Lung (tissue), 11 donors: ENCODE measurements at regions not wholly inside any gene's neighbourhood (a gene's known extent, or its start where the extent isn't known, plus 50 kb on each side); places are given as distances from the start of the nearest gene placed in this dataset.

Experiments
- ATAC-seq: fragments of 200-7000 bp; cut with Tn5 transposase; one replicate; pipeline ENCODE4 v1.9.1; 2020; ENCODE audit warnings: moderate number of reproducible peaks; ENCODE audit not compliant: insufficient read depth, low FRiP score
- DNase-seq, 3 donors: peaks; one replicate each; pipeline ENCODE4 v3.0.0-alpha.2; 2013 to 2017
- H3K27ac ChIP-seq, 2 donors: one replicate each; pipeline ENCODE4 v1.5.1; 2013; ENCODE audit warnings: mild to moderate bottlenecking in 2 of 2, moderate library complexity in 2 of 2, control low read depth in 1 of 2, inconsistent platforms in 1 of 2, low read depth in 1 of 2, low read length in 1 of 2
- H3K27me3 ChIP-seq, 3 donors: one replicate each; pipeline ENCODE4 v1.5.1; 2013; ENCODE audit warnings: low read length in 2 of 3; ENCODE audit not compliant: control insufficient read depth in 3 of 3, insufficient read depth in 3 of 3
- H3K36me3 ChIP-seq, 4 donors: one replicate each; pipeline ENCODE4 v1.5.1; 2013; ENCODE audit warnings: low read length in 4 of 4, mild to moderate bottlenecking in 1 of 4, moderate library complexity in 1 of 4; ENCODE audit not compliant: control insufficient read depth in 4 of 4, insufficient read depth in 4 of 4
- H3K4me1 ChIP-seq, 5 donors: one replicate each; pipeline ENCODE4 v1.5.1; 2013; ENCODE audit warnings: low read length in 5 of 5, mild to moderate bottlenecking in 2 of 5, moderate library complexity in 1 of 5; ENCODE audit not compliant: control insufficient read depth in 5 of 5, insufficient read depth in 5 of 5
- H3K4me3 ChIP-seq: one replicate; pipeline ENCODE4 v1.5.1; 2013; ENCODE audit warnings: mild to moderate bottlenecking, control low read depth, moderate library complexity
- H3K9ac ChIP-seq, 2 donors: one replicate each; pipeline ENCODE4 v1.5.1; 2013; ENCODE audit warnings: low read length in 2 of 2, control low read depth in 1 of 2; ENCODE audit not compliant: insufficient read depth in 1 of 2
- H3K9me3 ChIP-seq, 4 donors: one replicate each; pipeline ENCODE4 v1.5.1; 2013; ENCODE audit warnings: low read length in 3 of 4, mild to moderate bottlenecking in 1 of 4, moderate library complexity in 1 of 4; ENCODE audit not compliant: control insufficient read depth in 4 of 4, insufficient read depth in 3 of 4
- CTCF ChIP-seq: IDR thresholded peaks from 2 replicates; pipeline ENCODE4 v1.5.1; 2012; ENCODE audit warnings: mild to moderate bottlenecking; ENCODE audit errors: control extremely low read depth, extremely low read depth
- WGBS, 2 donors: extraction: QIAGEN DNeasy Blood & Tissue Kit; methylation state at CpG; one replicate each; pipeline ENCODE4 v1.1.7; 2013; 5-methylcytosine and 5-hydroxymethylcytosine counted together
- donor health status: control.
- donor health status: control.
- donor health status: Bipolar disorder and iron deficiency.
- donor health status: healthy.
- donor health status: DM: yes; HTN: yes; CAD: no.

DNA sequence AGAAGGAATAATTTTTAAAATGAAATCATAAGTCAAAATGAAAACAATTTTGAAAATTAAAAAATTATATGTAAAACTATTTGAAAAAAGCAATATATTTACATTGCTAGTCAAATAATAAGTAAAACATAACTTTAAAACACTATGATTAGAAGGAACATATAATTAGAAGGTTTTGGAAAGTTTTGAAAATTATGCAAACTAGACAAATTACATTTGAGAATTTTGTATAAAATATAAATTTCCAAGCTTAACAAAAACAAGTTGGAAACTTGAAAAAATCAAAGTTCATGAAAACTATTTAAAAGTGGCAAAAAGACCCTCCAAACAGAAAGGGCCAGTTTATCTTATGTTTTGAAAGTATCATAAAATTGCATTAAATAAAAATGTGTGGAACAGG is 67.6 kb upstream of the TLL1 start:
- H3K27ac ChIP-seq, result no peak overlapping the region
- no peaks in the 10 kb centered on the region for H3K27me3 ChIP-seq

GRCh38 chr4:165806613-165807012 is 66.4 kb upstream of the TLL1 start:
- TF ChIP-seq CTCF, result no peak
- ATAC-seq, result no peak
- H3K9me3 ChIP-seq, result no peaks in the 10 kb centered on the region

More for the DNA sequence above, 67.6 kb upstream of the TLL1 start:
- no peak for DNase-seq
- H3K4me3 ChIP-seq, result no peak overlapping the region
- TF ChIP-seq CTCF, result no peak
- no peak for ATAC-seq
- no peaks in the 10 kb centered on the region for H3K36me3 ChIP-seq
- no peak overlapping the region for H3K9ac ChIP-seq
- no peaks in the 10 kb centered on the region for H3K9me3 ChIP-seq
- no peaks in the 10 kb centered on the region for H3K4me1 ChIP-seq

DNA sequence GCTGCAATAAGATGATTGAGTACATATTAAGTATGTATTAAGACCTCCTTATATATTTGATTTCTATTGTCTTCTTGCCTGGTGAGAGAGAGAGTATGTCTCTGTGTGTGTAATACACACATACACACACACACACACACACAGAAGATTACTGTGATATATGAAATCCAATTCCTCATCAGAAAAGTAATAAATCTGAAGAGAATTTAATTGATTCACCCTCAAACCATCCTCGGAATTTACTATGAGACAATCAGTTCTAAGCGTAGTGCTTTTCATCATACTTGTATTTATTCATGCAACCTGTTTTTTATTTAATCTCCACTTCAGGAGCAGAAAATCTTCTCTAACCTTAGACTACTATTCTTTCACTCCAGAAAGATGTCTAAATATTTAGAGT is 62.3 kb upstream of the TLL1 start:
- no peak overlapping the region for H3K4me3 ChIP-seq
- DNase-seq, result no peak
- WGBS, 2 donors, result 82 to 90% methylated on average over 2 of the region's 2 CpGs

More at GRCh38 chr4:165806613-165807012, 66.4 kb upstream of the TLL1 start:
- no peaks in the 10 kb centered on the region for H3K27me3 ChIP-seq
- DNase-seq, result no peak
- no peaks in the 10 kb centered on the region for H3K36me3 ChIP-seq
- no peak overlapping the region for H3K27ac ChIP-seq
- no peaks in the 10 kb centered on the region for H3K4me1 ChIP-seq
- H3K4me3 ChIP-seq, result no peak overlapping the region
- H3K9ac ChIP-seq, result no peak overlapping the region

More for the DNA sequence above, 62.3 kb upstream of the TLL1 start:
- Histone ChIP-seq H3K36me3 (no peaks in the 10 kb centered on the region), H3K27me3 (no peaks in the 10 kb centered on the region), H3K9ac (no peak overlapping the region), H3K4me1 (no peaks in the 10 kb centered on the region), H3K27ac (no peak overlapping the region), H3K9me3 (no peaks in the 10 kb centered on the region)
- ATAC-seq, result no peak
- TF ChIP-seq CTCF, result no peak
